ENCODE measurements at regions not wholly inside any gene's neighbourhood (a gene's known extent, or its start where the extent isn't known, plus 50 kb on each side); places are given as distances from the start of the nearest gene placed in this dataset.

GRCh38 chr5:30620481-30621085, 572.9 kb upstream of the CDH6 start:
- intact Hi-C loops (cut with DNase I), result no loop called here
- 33 to 70% methylated on average over 2 of the region's 2 CpGs for WGBS, 2 donors

DNA sequence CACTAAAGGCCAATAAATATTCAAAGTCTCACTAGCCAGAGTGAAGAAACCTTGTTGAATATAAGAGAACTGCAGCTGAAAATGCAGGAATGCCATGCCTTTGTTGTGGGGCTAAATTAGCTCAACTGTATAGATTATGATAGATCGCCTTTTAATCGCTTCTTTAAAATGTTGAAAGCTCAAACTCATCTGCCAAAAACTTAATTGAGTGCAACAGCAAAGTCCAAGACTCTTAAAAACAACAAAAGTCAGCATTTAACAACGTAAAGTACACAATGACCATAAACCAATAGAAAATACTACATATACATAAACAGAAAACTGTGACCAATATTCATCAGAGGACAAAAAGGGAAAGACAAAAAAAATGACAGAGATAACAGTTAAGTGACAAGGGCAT, 585.0 kb upstream of the CDH6 start:
- 57 to 69% methylated on average over 3 of the region's 3 CpGs for WGBS, 2 donors
- no peaks in the 10 kb centered on the region for H3K27me3 ChIP-seq
- ATAC-seq, result no peak

More at GRCh38 chr5:30620481-30621085, 572.9 kb upstream of the CDH6 start:
- Histone ChIP-seq H3K36me3 (replicated peaks in 1 of 2; ENCODE audit: insufficient read depth in 1 of 2, low read depth in 2 of 2) (no peaks in the 10 kb centered on the region), H3K4me3 (no peak overlapping the region), H3K4me1 (no peaks in the 10 kb centered on the region), H3K9me3 (peaks cover 0 to 4% (median 0%) of the 10 kb centered on the region in 3 donors), H3K27ac (no peak overlapping the region), H3K27me3 (no peaks in the 10 kb centered on the region)
- DNase-seq, result no peak
- ATAC-seq, result no peak
- TF ChIP-seq, protein P1, sequence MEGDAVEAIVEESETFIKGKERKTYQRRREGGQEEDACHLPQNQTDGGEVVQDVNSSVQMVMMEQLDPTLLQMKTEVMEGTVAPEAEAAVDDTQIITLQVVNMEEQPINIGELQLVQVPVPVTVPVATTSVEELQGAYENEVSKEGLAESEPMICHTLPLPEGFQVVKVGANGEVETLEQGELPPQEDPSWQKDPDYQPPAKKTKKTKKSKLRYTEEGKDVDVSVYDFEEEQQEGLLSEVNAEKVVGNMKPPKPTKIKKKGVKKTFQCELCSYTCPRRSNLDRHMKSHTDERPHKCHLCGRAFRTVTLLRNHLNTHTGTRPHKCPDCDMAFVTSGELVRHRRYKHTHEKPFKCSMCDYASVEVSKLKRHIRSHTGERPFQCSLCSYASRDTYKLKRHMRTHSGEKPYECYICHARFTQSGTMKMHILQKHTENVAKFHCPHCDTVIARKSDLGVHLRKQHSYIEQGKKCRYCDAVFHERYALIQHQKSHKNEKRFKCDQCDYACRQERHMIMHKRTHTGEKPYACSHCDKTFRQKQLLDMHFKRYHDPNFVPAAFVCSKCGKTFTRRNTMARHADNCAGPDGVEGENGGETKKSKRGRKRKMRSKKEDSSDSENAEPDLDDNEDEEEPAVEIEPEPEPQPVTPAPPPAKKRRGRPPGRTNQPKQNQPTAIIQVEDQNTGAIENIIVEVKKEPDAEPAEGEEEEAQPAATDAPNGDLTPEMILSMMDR (IDR thresholded peaks at IDR 0.05), result no peak
- no peak for TF ChIP-seq POLR2A (IDR thresholded peaks at IDR 0.05)

DNA sequence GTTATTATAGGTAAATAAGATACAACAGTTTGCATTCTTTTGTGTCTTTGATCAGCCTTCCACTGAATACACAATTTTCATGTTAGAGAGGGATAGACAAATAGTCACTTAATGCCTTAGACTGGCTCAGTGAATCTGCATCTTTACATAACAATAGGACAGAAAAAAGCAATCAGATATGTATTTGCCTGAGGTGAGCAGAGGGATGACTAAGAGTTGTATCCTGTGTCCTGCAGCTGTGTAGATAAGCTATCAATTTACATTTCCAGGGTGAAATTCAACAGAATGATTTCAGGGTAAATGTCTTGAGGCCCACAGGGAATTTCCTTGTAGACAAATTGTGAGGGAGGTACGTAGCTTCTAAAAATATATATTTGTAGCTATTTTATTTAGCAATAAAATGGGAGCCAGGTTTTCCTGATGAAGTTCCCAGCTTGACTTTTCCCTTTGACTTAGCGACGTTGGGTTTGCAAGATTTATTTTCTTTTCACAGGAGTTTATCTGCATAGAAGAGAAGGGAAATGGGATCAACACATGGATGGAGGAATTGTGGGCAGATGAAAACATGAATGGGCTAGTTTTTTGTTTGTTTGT, 586.1 kb upstream of the CDH6 start:
- intact Hi-C loops (cut with DNase I), result no loop called here
- DNase-seq, result no peak
- ATAC-seq, result no peak
- WGBS, 2 donors, result 41 to 50% methylated on average over 3 of the region's 3 CpGs
- H3K27ac ChIP-seq, result no peak overlapping the region
- TF ChIP-seq, protein P1 (IDR thresholded peaks at IDR 0.05), result no peak
- TF ChIP-seq POLR2A (IDR thresholded peaks at IDR 0.05), result no peak
- no peaks in the 10 kb centered on the region for H3K27me3 ChIP-seq
- H3K9me3 ChIP-seq, result no peaks in the 10 kb centered on the region
- H3K4me3 ChIP-seq, result no peak overlapping the region
- no peaks in the 10 kb centered on the region for H3K36me3 ChIP-seq (replicated peaks in 1 of 2; ENCODE audit: insufficient read depth in 1 of 2, low read depth in 2 of 2)
- H3K4me1 ChIP-seq, result no peaks in the 10 kb centered on the region

More for the DNA sequence above, 585.0 kb upstream of the CDH6 start:
- no peaks in the 10 kb centered on the region for H3K36me3 ChIP-seq (replicated peaks in 1 of 2; ENCODE audit: insufficient read depth in 1 of 2, low read depth in 2 of 2)
- no peaks in the 10 kb centered on the region for H3K9me3 ChIP-seq
- DNase-seq, result no peak
- no peaks in the 10 kb centered on the region for H3K4me1 ChIP-seq
- H3K27ac ChIP-seq, result no peak overlapping the region
- intact Hi-C loops (cut with DNase I), result no loop called here
- H3K4me3 ChIP-seq, result no peak overlapping the region
- TF ChIP-seq, protein P1 (IDR thresholded peaks at IDR 0.05), result no peak
- TF ChIP-seq POLR2A (IDR thresholded peaks at IDR 0.05), result no peak

DNA sequence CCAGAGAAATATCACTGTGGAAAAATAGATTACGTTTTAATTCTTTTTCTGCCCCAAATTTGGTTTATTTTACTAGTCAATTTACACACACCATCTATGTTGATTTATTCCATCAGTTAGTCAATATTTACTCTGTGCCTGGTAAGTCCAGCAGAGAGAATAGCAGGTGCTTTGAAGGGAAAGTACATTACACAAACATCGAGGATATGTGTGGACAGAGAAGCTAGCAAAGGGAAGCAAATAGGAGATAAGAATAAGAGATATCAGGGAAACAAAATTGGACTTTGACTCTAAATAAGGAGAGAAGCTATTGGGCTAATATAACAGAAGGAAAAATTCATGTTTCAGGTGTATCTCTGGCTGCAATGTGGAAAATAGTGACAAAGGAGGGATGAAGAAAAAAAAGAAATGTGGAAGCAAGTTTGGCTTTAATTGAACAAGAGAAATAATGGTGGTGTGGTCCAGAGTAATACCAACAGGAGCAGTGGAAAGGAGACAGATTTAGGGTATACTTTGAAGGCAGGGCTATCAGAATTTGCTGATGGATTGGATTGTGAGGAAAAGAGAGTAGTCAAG, 587.7 kb upstream of the CDH6 start:
- no peak for DNase-seq
- ATAC-seq, result no peak
- Histone ChIP-seq H3K9me3 (no peaks in the 10 kb centered on the region), H3K27me3 (no peaks in the 10 kb centered on the region), H3K4me3 (no peak overlapping the region), H3K27ac (no peak overlapping the region), H3K36me3 (replicated peaks in 1 of 2; ENCODE audit: insufficient read depth in 1 of 2, low read depth in 2 of 2) (no peaks in the 10 kb centered on the region), H3K4me1 (no peaks in the 10 kb centered on the region)
- intact Hi-C loops (cut with DNase I), result no loop called here
- WGBS, 2 donors, result 7 to 11% methylated on average over 2 of the region's 2 CpGs
- TF ChIP-seq POLR2A (IDR thresholded peaks at IDR 0.05), result no peak
- TF ChIP-seq, protein P1 (IDR thresholded peaks at IDR 0.05), result no peak

Data from body of pancreas (tissue), 4 donors.